GM19025 (cell line): ENCODE measurements at regions not wholly inside any gene's neighbourhood (a gene's known extent, or its start where the extent isn't known, plus 50 kb on each side); places are given as distances from the start of the nearest gene placed in this dataset.

Experiments
- ATAC-seq: cut with Tn5 transposase; IDR thresholded peaks from one replicate; pipeline ENCODE4 v1.9.1; 2021; ENCODE audit warnings: mild to moderate bottlenecking, low read depth, moderate library complexity; ENCODE audit not compliant: unreplicated experiment

GRCh38 chr4:180120068-180120467 is 2123.1 kb upstream of the TENM3 start:
- ATAC-seq: no peak

GRCh38 chr4:180134091-180134866 is 2108.9 kb upstream of the TENM3 start:
- ATAC-seq: no peak

- ATAC-seq: no peak
These were observed 2101.5 kb upstream of the TENM3 start for GRCh38 chr4:180141734-180142133.

- ATAC-seq: no peak
These were observed 2094.5 kb upstream of the TENM3 start for GRCh38 chr4:180148737-180149136.

- ATAC-seq: no peak
These were observed 2092.4 kb upstream of the TENM3 start for GRCh38 chr4:180150818-180151217.

- no peak for ATAC-seq
These were observed 2090.4 kb upstream of the TENM3 start for GRCh38 chr4:180152831-180153230.

- no peak for ATAC-seq
These were observed 2089.6 kb upstream of the TENM3 start for GRCh38 chr4:180153587-180153986.

GRCh38 chr4:180156684-180157083 is 2086.5 kb upstream of the TENM3 start:
- ATAC-seq: no peak

GRCh38 chr4:180160195-180160983 is 2082.8 kb upstream of the TENM3 start:
- no peak for ATAC-seq

GRCh38 chr4:180164799-180165198 is 2078.4 kb upstream of the TENM3 start:
- no peak for ATAC-seq

GRCh38 chr4:180169394-180169793 is 2073.8 kb upstream of the TENM3 start:
- no peak for ATAC-seq

GRCh38 chr4:180169966-180170365 is 2073.2 kb upstream of the TENM3 start:
- no peak for ATAC-seq

- no peak for ATAC-seq
These were observed 2064.1 kb upstream of the TENM3 start for GRCh38 chr4:180179146-180179545.

GRCh38 chr4:180189666-180190065 is 2053.5 kb upstream of the TENM3 start:
- ATAC-seq: no peak

- ATAC-seq: no peak
These were observed 2052.8 kb upstream of the TENM3 start for GRCh38 chr4:180190382-180190781.

GRCh38 chr4:180197471-180197870 is 2045.7 kb upstream of the TENM3 start:
- no peak for ATAC-seq

GRCh38 chr4:180203349-180203748 is 2039.9 kb upstream of the TENM3 start:
- peak; percentile 61 for ATAC-seq

GRCh38 chr4:180205276-180205675 is 2037.9 kb upstream of the TENM3 start:
- ATAC-seq: no peak

GRCh38 chr4:180207921-180208320 is 2035.3 kb upstream of the TENM3 start:
- no peak for ATAC-seq

- no peak for ATAC-seq
These were observed 2026.1 kb upstream of the TENM3 start for GRCh38 chr4:180217070-180217469.

- ATAC-seq: no peak
These were observed 2024.1 kb upstream of the TENM3 start for GRCh38 chr4:180219080-180219479.

- no peak for ATAC-seq
These were observed 2017.2 kb upstream of the TENM3 start for GRCh38 chr4:180225977-180226376.
